AG04450 (cell line): ENCODE measurements at regions not wholly inside any gene's neighbourhood (a gene's known extent, or its start where the extent isn't known, plus 50 kb on each side); places are given as distances from the start of the nearest gene placed in this dataset.

ENCODE experiments used
- CTCF ChIA-PET: fragments of 300-600, 350-600 bp; formaldehyde crosslinking; extraction: SDS; loops from one replicate; lab custom pipeline; 2022; ENCODE audit warnings: antibody characterized with exemption, inconsistent platforms; lab: Charles Lee
- POLR2A ChIA-PET: fragments of 350-600 bp; formaldehyde crosslinking; extraction: SDS; loops from one replicate; lab custom pipeline; 2021; ENCODE audit warnings: antibody characterized with exemption, inconsistent platforms; lab: Yijun Ruan, JAX
- DNase-seq: peaks from one replicate; pipeline ENCODE4 v3.0.0-alpha.2; 2011; ENCODE audit warnings: low read depth, low spot score
- H3K27ac ChIP-seq: one replicate; pipeline ENCODE4 v1.5.1; 2012; ENCODE audit warnings: low read depth, low read length, control low read depth
- H3K27me3 ChIP-seq: one replicate; pipeline ENCODE4 v1.6.0; 2012; ENCODE audit warnings: low read length; ENCODE audit not compliant: control insufficient read depth, insufficient read depth
- H3K4me3 ChIP-seq: 2 replicates; pipeline ENCODE4 v1.5.1; 2011; ENCODE audit warnings: mild to moderate bottlenecking, low read depth, low read length, control low read depth
- H3K9me3 ChIP-seq: 2 replicates; pipeline ENCODE4 v1.5.1; 2012; ENCODE audit warnings: low read length; ENCODE audit not compliant: control insufficient read depth, insufficient read depth
- TF ChIP-seq, protein P1 (sequence below): IDR thresholded peaks from 2 replicates; pipeline ENCODE4 v1.5.1; 2011; ENCODE audit warnings: low read depth, low read length, control low read depth, inconsistent platforms

DNA sequence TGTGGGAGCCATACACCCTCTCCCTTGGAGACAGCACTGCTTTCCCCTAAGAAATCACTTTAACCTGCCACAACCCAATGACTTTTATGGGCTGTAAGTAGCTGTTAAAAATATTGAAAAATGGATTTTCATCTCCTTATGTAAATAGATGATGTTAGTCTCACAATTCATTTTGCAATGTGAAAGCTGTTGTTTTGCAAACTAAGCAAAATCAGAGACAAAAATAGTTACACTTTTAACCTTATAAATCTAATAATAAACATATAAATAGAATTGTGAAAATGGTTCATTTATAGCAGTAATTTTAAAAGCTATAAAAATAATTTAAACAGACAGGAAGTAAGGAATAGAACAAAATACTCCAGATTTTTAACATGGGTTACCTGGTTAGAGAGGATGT is 268.8 kb upstream of the MAGI2 start:
- TF ChIP-seq, protein P1, sequence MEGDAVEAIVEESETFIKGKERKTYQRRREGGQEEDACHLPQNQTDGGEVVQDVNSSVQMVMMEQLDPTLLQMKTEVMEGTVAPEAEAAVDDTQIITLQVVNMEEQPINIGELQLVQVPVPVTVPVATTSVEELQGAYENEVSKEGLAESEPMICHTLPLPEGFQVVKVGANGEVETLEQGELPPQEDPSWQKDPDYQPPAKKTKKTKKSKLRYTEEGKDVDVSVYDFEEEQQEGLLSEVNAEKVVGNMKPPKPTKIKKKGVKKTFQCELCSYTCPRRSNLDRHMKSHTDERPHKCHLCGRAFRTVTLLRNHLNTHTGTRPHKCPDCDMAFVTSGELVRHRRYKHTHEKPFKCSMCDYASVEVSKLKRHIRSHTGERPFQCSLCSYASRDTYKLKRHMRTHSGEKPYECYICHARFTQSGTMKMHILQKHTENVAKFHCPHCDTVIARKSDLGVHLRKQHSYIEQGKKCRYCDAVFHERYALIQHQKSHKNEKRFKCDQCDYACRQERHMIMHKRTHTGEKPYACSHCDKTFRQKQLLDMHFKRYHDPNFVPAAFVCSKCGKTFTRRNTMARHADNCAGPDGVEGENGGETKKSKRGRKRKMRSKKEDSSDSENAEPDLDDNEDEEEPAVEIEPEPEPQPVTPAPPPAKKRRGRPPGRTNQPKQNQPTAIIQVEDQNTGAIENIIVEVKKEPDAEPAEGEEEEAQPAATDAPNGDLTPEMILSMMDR, result no peak
- POLR2A ChIA-PET, result no interaction called here
- no peak overlapping the region for H3K27ac ChIP-seq
- CTCF ChIA-PET, result no interaction called here
- DNase-seq, result no peak
- no peak overlapping the region for H3K4me3 ChIP-seq
- H3K9me3 ChIP-seq, result no peaks in the 10 kb centered on the region
- H3K27me3 ChIP-seq, result no peaks in the 10 kb centered on the region

DNA sequence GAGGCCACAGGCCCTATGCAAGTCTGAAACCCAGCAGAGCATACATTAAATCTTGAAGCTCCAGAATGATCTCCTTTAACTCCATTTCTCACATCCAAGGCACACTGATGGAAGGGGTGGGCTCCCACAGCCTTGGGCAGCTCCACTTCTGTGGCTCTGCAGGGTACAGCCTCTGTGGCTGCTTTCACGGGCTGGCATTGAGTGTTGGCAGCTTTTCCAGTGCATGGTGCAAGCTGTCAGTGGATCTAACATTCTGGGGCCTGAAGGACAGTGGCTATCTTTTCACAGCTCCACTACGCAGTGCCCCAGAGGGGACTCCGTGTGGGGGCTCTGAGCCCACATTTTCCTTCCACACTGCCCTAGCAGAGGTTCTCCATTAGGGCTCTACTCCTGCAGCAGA is 265.7 kb upstream of the MAGI2 start:
- Histone ChIP-seq H3K27ac (no peak overlapping the region), H3K9me3 (no peaks in the 10 kb centered on the region), H3K4me3 (no peak overlapping the region), H3K27me3 (no peaks in the 10 kb centered on the region)
- TF ChIP-seq, protein P1, result no peak
- POLR2A ChIA-PET, result no interaction called here
- no peak for DNase-seq
- CTCF ChIA-PET, result no interaction called here

DNA sequence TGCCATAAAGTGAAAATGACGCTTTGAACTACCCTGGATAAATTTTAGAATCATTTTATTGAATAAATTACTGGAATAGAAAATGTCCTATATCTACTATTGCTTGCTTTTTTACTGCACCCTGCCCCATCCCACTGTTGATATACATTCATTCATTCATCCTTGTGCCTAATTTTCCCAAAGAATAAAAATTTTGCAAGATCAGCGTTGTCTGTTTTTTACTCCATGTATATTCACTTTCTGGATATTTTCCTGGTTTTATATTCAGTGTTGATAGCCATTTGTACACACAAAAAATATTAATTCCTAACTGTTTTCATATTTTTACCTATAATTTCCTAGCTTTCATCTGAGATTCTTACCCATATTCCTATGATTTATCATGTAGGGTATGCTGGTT is 262.9 kb upstream of the MAGI2 start:
- no peak overlapping the region for H3K27ac ChIP-seq
- POLR2A ChIA-PET, result no interaction called here
- TF ChIP-seq, protein P1, result no peak
- CTCF ChIA-PET, result no interaction called here
- no peaks in the 10 kb centered on the region for H3K9me3 ChIP-seq
- DNase-seq, result no peak
- H3K27me3 ChIP-seq, result no peaks in the 10 kb centered on the region
- H3K4me3 ChIP-seq, result no peak overlapping the region

DNA sequence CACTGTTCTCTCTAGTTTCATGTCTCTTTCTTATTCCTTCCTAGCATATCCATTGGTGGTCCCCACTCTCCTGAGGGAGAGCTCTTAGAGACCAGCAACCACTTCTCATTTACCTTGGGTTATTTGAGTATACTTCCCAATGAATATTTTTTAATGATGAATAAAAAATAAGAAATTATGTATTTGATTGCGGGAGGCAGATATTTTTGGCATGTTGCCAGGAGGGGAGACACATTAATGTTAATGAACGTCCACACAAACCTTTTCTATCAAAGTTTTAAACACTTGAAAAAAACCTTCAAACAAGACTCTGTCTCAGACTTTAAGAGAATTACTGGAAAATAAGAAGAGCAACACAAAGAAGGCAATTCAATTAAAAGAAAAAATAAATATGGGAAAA is 260.6 kb upstream of the MAGI2 start:
- TF ChIP-seq, protein P1, result no peak
- no peak overlapping the region for H3K4me3 ChIP-seq
- H3K27ac ChIP-seq, result no peak overlapping the region
- DNase-seq, result no peak
- ChIA-PET CTCF (no interaction called here), POLR2A (no interaction called here)
- H3K27me3 ChIP-seq, result no peaks in the 10 kb centered on the region
- no peaks in the 10 kb centered on the region for H3K9me3 ChIP-seq

DNA sequence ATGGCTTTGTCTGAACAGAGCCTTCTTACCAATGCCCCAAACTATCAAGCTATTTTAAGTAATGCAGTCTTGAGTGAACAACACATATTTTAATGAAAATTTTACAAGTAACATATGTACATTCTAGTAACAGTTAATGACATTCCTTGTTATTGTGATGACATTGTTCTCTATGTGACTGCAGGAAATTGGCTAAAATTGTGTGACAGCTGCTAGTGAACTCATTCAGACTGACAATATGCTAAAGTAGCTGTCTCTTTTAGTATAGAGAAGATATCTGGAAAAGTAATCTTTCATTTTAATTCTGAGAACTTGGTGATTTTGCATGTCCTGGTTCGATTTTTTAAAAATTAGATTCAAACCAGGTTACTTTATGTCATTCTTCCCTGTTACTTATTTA is 259.8 kb upstream of the MAGI2 start:
- no peaks in the 10 kb centered on the region for H3K9me3 ChIP-seq
- H3K27me3 ChIP-seq, result no peaks in the 10 kb centered on the region
- TF ChIP-seq, protein P1, result no peak
- DNase-seq, result no peak
- CTCF ChIA-PET, result no interaction called here
- H3K4me3 ChIP-seq, result no peak overlapping the region
- POLR2A ChIA-PET, result no interaction called here
- no peak overlapping the region for H3K27ac ChIP-seq
